Endothelial cell of umbilical vein (primary cell): ENCODE measurements at regions not wholly inside any gene's neighbourhood (a gene's known extent, or its start where the extent isn't known, plus 50 kb on each side); places are given as distances from the start of the nearest gene placed in this dataset.

Experiments used
- BruUV-seq: library from RNA; stranded (reverse); fragments of 400-500 nt; replicated peaks from 2 replicates; lab custom pipeline; 2021; lab: Mats Ljungman, UMichigan
- CTCF ChIA-PET: fragments of 300-600, 350-600 bp; sonication (Branson Sonifier 250); formaldehyde crosslinking; loops from one replicate; lab custom pipeline; 2021; ENCODE audit warnings: antibody characterized with exemption, inconsistent platforms; lab: Charles Lee
- POLR2A ChIA-PET: fragments of 300-600, 350-600 bp; sonication (Branson Sonifier 250); formaldehyde crosslinking; loops from one replicate; lab custom pipeline; 2021; ENCODE audit warnings: antibody characterized with exemption, inconsistent platforms; lab: Charles Lee
- DNase-seq: peaks from one replicate; pipeline ENCODE4 v3.0.0-alpha.2; 2011; ENCODE audit warnings: low read depth, low spot score
- FAIRE-seq: peaks from 2 replicates; lab custom pipeline; 2011; peaks lifted over from hg19 to GRCh38; lab: Jason Lieb, UNC
- H2AFZ ChIP-seq: 2 replicates; pipeline ENCODE4 v1.6.0; 2012; ENCODE audit warnings: low read depth, low read length, control low read depth, inconsistent platforms
- H3K27ac ChIP-seq: 2 replicates; pipeline ENCODE4 v1.5.1; 2011; ENCODE audit warnings: low read depth, mild to moderate bottlenecking, control low read depth, low read length, moderate library complexity; ENCODE audit not compliant: insufficient read depth
- H3K27me3 ChIP-seq, 2 experiments: 2 replicates each; pipeline versions ENCODE4 v1.6.0 to v1.6.1; 2011; ENCODE audit warnings: low read length in 2 of 2, mixed read lengths in 1 of 2; ENCODE audit not compliant: control insufficient read depth in 2 of 2, insufficient read depth in 2 of 2
- H3K36me3 ChIP-seq, 2 experiments: 2 replicates in 1 of 2; 3 replicates in 1 of 2; pipeline ENCODE4 v1.5.1; 2011; ENCODE audit warnings: low read length in 2 of 2, mild to moderate bottlenecking in 1 of 2, moderate library complexity in 1 of 2; ENCODE audit not compliant: control insufficient read depth in 2 of 2, insufficient read depth in 2 of 2; ENCODE audit errors: extremely low read depth in 1 of 2
- H3K4me1 ChIP-seq: 3 replicates; pipeline ENCODE4 v1.5.1; 2011; ENCODE audit warnings: mild to moderate bottlenecking, low read length; ENCODE audit not compliant: control insufficient read depth, insufficient read depth; ENCODE audit errors: extremely low read depth
- H3K4me2 ChIP-seq: 2 replicates; pipeline ENCODE4 v1.6.1; 2011; ENCODE audit warnings: low read length, control low read depth, mixed read lengths; ENCODE audit not compliant: insufficient read depth
- H3K4me3 ChIP-seq, 3 experiments: fragments of 200-600 bp in 1 of 3; sonication (generic), shearing (Covaris generic) in 1 of 3; replicated peaks in 1 of 3; 2 replicates each; pipeline ENCODE4 v1.5.1; 2011 to 2016; ENCODE audit warnings: control low read depth in 3 of 3, low read length in 3 of 3, mild to moderate bottlenecking in 2 of 3, inconsistent platforms in 1 of 3, low read depth in 1 of 3, moderate library complexity in 1 of 3; ENCODE audit not compliant: insufficient read depth in 1 of 3
- H3K79me2 ChIP-seq: 2 replicates; pipeline ENCODE4 v1.6.0; 2012; ENCODE audit warnings: low read length, inconsistent platforms; ENCODE audit not compliant: control insufficient read depth, insufficient read depth
- H3K9ac ChIP-seq: replicated peaks from 2 replicates; pipeline ENCODE3; 2011; ENCODE audit warnings: low read length, control low read depth; ENCODE audit not compliant: insufficient read depth; ENCODE audit errors: extremely low read depth
- H3K9me1 ChIP-seq: replicated peaks from 3 replicates; pipeline ENCODE4 v1.6.0; 2011; ENCODE audit warnings: mild to moderate bottlenecking, low read length; ENCODE audit not compliant: control insufficient read depth, insufficient read depth; ENCODE audit errors: extremely low read depth
- H3K9me3 ChIP-seq: replicated peaks from 2 replicates; pipeline ENCODE4 v1.5.1; 2012; ENCODE audit warnings: low read length, inconsistent platforms; ENCODE audit not compliant: control insufficient read depth, insufficient read depth
- H4K20me1 ChIP-seq: replicated peaks from 2 replicates; pipeline ENCODE3; 2011; ENCODE audit warnings: mild to moderate bottlenecking, low read length; ENCODE audit not compliant: control insufficient read depth, insufficient read depth; ENCODE audit errors: extremely low read depth
- EZH2 ChIP-seq: IDR thresholded peaks from 2 replicates; pipeline ENCODE4 v1.6.1; 2012; ENCODE audit warnings: borderline replicate concordance, low read depth, mild to moderate bottlenecking, moderate library complexity, low read length, inconsistent platforms; ENCODE audit not compliant: severe bottlenecking
- FOS ChIP-seq: IDR thresholded peaks from 2 replicates; pipeline ENCODE4 v1.6.1; 2011; ENCODE audit warnings: mild to moderate bottlenecking, low read length, moderate library complexity, borderline replicate concordance; ENCODE audit not compliant: insufficient read depth
- GATA2 ChIP-seq: IDR thresholded peaks from 2 replicates; pipeline ENCODE4 v1.7.0; 2011; ENCODE audit warnings: low read depth, mild to moderate bottlenecking, moderate library complexity, mixed read lengths, low read length; ENCODE audit not compliant: insufficient read length, insufficient read depth
- JUN ChIP-seq: IDR thresholded peaks from 2 replicates; pipeline ENCODE4 v1.6.1; 2011; ENCODE audit warnings: borderline replicate concordance, low read depth; ENCODE audit not compliant: insufficient read length, insufficient read depth
- MYC ChIP-seq: IDR thresholded peaks from one replicate; pipeline ENCODE4 v1.6.1; 2011; ENCODE audit warnings: mild to moderate bottlenecking, low read depth, low read length
- POLR2A ChIP-seq: IDR thresholded peaks from 2 replicates; pipeline ENCODE4 v1.6.1; 2012; ENCODE audit warnings: low read depth, mild to moderate bottlenecking, control low read depth, low read length
- POLR2AphosphoS5 ChIP-seq: IDR thresholded peaks from 2 replicates; pipeline ENCODE4 v1.6.1; 2012; ENCODE audit warnings: low read depth, mild to moderate bottlenecking, control low read depth, low read length, moderate library complexity; ENCODE audit not compliant: insufficient read depth
- dilution Hi-C: fragments of 300-500 bp; cut with MboI; formaldehyde crosslinking; loops from one replicate; pipeline ENCODE4 v1.15.0; 2019; ENCODE audit warnings: low sequenced_read_pairs; ENCODE audit not compliant: extremely low pct_ligation_motif_present
- intact Hi-C: fragments of 100-400 bp; cut with micrococcal nuclease; formaldehyde crosslinking; loops from one replicate; pipeline ENCODE4 v1.10.0; 2022
- TF ChIP-seq, protein P1 (sequence below), 2 donors: IDR thresholded peaks; 1 replicate in 1 of 2; 2 replicates in 1 of 2; pipeline ENCODE4 v1.5.1; 2011; ENCODE audit warnings: low read length in 2 of 2, mild to moderate bottlenecking in 2 of 2, moderate library complexity in 2 of 2, control low read depth in 1 of 2, inconsistent platforms in 1 of 2, low read depth in 1 of 2; ENCODE audit not compliant: insufficient read depth in 1 of 2; ENCODE audit errors: extremely low read depth in 1 of 2
- TF ChIP-seq, protein P2 (sequence below): IDR thresholded peaks from 2 replicates; pipeline ENCODE4 v1.6.1; 2011; ENCODE audit not compliant: insufficient read depth, insufficient read length

- Histone ChIP-seq H3K27me3 (no peaks in the 10 kb centered on the region), H3K9ac (no peak overlapping the region), H3K79me2 (no peaks in the 10 kb centered on the region), H3K27ac (no peak overlapping the region), H2AFZ (no peak overlapping the region), H3K36me3 (no peaks in the 10 kb centered on the region), H3K4me2 (no peak overlapping the region), H3K9me3 (no peaks in the 10 kb centered on the region), H4K20me1 (no peaks in the 10 kb centered on the region), H3K4me3 (no peak overlapping the region), H3K9me1 (no peaks in the 10 kb centered on the region), H3K4me1 (no peaks in the 10 kb centered on the region)
- intact Hi-C loops (no loop called here), dilution Hi-C loops (no loop called here)
- ChIA-PET CTCF (no interaction called here), POLR2A (no interaction called here)
- FAIRE-seq (no peak), DNase-seq (no peak)
- BruUV-seq = no TSS peak
- TF ChIP-seq POLR2AphosphoS5 = no peak
- TF ChIP-seq, protein P1, sequence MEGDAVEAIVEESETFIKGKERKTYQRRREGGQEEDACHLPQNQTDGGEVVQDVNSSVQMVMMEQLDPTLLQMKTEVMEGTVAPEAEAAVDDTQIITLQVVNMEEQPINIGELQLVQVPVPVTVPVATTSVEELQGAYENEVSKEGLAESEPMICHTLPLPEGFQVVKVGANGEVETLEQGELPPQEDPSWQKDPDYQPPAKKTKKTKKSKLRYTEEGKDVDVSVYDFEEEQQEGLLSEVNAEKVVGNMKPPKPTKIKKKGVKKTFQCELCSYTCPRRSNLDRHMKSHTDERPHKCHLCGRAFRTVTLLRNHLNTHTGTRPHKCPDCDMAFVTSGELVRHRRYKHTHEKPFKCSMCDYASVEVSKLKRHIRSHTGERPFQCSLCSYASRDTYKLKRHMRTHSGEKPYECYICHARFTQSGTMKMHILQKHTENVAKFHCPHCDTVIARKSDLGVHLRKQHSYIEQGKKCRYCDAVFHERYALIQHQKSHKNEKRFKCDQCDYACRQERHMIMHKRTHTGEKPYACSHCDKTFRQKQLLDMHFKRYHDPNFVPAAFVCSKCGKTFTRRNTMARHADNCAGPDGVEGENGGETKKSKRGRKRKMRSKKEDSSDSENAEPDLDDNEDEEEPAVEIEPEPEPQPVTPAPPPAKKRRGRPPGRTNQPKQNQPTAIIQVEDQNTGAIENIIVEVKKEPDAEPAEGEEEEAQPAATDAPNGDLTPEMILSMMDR (IDR thresholded peaks at IDR 0.05; ENCODE audit: extremely low read depth in 1 of 2, insufficient read depth in 1 of 2, low read depth in 1 of 2, low read length in 2 of 2) = no peak
- TF ChIP-seq, protein P2, sequence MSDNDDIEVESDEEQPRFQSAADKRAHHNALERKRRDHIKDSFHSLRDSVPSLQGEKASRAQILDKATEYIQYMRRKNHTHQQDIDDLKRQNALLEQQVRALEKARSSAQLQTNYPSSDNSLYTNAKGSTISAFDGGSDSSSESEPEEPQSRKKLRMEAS = no peak
- no peak for TF ChIP-seq MYC
- TF ChIP-seq FOS = no peak
- TF ChIP-seq JUN = no peak
- TF ChIP-seq POLR2A = no peak
- no peak for TF ChIP-seq EZH2
- no peak for TF ChIP-seq GATA2
These were observed 207.3 kb upstream of the KCNH7 start for GRCh38 chr2:163045830-163046229.
